GM23338 (cell line): ENCODE measurements at regions not wholly inside any gene's neighbourhood (a gene's known extent, or its start where the extent isn't known, plus 50 kb on each side); places are given as distances from the start of the nearest gene placed in this dataset.

Source experiments
- ATAC-seq: fragments of 200-7000 bp; cut with Tn5 transposase; 3 replicates; pipeline ENCODE4 v1.9.1; 2020
- DNase-seq: peaks from one replicate; pipeline ENCODE4 v3.0.0-alpha.2; 2015; ENCODE audit warnings: low spot score
- H2AFZ ChIP-seq: fragments of 200-600 bp; sonication (generic); 2 replicates; pipeline ENCODE4 v1.8.0; 2016; ENCODE audit warnings: antibody characterized with exemption, mild to moderate bottlenecking, moderate library complexity
- H3F3A ChIP-seq: fragments of 200-600 bp; sonication (generic); replicated peaks from 2 replicates; pipeline ENCODE4 v1.8.0; 2017; ENCODE audit warnings: antibody characterized with exemption, mixed run types, low read depth
- H3K27ac ChIP-seq: fragments of 200-600 bp; sonication (generic); 2 replicates; pipeline ENCODE4 v1.6.1; 2016; ENCODE audit warnings: low read depth
- H3K27me3 ChIP-seq: fragments of 200-600 bp; sonication (generic); 2 replicates; pipeline ENCODE4 v1.8.0; 2016; ENCODE audit warnings: mild to moderate bottlenecking, mixed run types, moderate library complexity; ENCODE audit not compliant: insufficient read depth
- H3K36me3 ChIP-seq: fragments of 200-600 bp; sonication (generic); 2 replicates; pipeline ENCODE4 v1.8.0; 2016; ENCODE audit warnings: mild to moderate bottlenecking; ENCODE audit not compliant: insufficient read depth
- H3K4me1 ChIP-seq: fragments of 200-600 bp; sonication (generic); 2 replicates; pipeline ENCODE4 v1.8.0; 2016; ENCODE audit warnings: mild to moderate bottlenecking, moderate library complexity; ENCODE audit not compliant: insufficient read depth
- H3K4me2 ChIP-seq: fragments of 200-600 bp; sonication (generic); 2 replicates; pipeline ENCODE4 v1.7.1; 2017; ENCODE audit warnings: mixed run types
- H3K4me3 ChIP-seq: fragments of 200-600 bp; sonication (generic); 2 replicates; pipeline ENCODE4 v1.6.1; 2016; ENCODE audit warnings: mixed run types
- H3K79me2 ChIP-seq: fragments of 200-600 bp; sonication (generic); replicated peaks from 2 replicates; pipeline ENCODE4 v1.8.0; 2017; ENCODE audit warnings: mild to moderate bottlenecking; ENCODE audit not compliant: insufficient read depth
- H3K9me2 ChIP-seq: fragments of 200-600 bp; sonication (generic); 2 replicates; pipeline ENCODE4 v1.8.0; 2017; ENCODE audit not compliant: insufficient read depth
- H4K20me1 ChIP-seq: fragments of 200-600 bp; sonication (generic); replicated peaks from 2 replicates; pipeline ENCODE4 v1.8.0; 2017; ENCODE audit warnings: mild to moderate bottlenecking; ENCODE audit not compliant: insufficient read depth
- H3K27ac Mint-ChIP-seq: 2 replicates; pipeline ENCODE4 v1.8.0; 2020; ENCODE audit warnings: inconsistent platforms, mild to moderate bottlenecking, moderate library complexity, mixed read lengths
- H3K27me3 Mint-ChIP-seq: 3 replicates; pipeline ENCODE4 v1.8.0; 2022; ENCODE audit warnings: low read depth, mild to moderate bottlenecking, moderate library complexity, mixed read lengths, inconsistent platforms; ENCODE audit not compliant: insufficient read depth, poor library complexity
- H3K36me3 Mint-ChIP-seq: 3 replicates; pipeline ENCODE4 v1.8.0; 2021; ENCODE audit warnings: low read depth, mild to moderate bottlenecking, inconsistent platforms, moderate library complexity, mixed read lengths
- H3K4me1 Mint-ChIP-seq: 3 replicates; pipeline ENCODE4 v1.8.0; 2020; ENCODE audit warnings: mild to moderate bottlenecking, inconsistent platforms, mixed read lengths
- H3K4me3 Mint-ChIP-seq: 3 replicates; pipeline ENCODE4 v1.8.0; 2021; ENCODE audit warnings: moderate library complexity, mild to moderate bottlenecking, inconsistent platforms, mixed read lengths
- H3K9me3 Mint-ChIP-seq: 3 replicates; pipeline ENCODE4 v1.8.0; 2020; ENCODE audit warnings: moderate library complexity, mild to moderate bottlenecking, inconsistent platforms, mixed read lengths
- CREB1 ChIP-seq: fragments of 250-450 bp; sonication (Bioruptor Pico); IDR thresholded peaks from 2 replicates; pipeline ENCODE4 v1.5.0; 2020; ENCODE audit warnings: low read depth, mild to moderate bottlenecking, moderate library complexity
- EZH2 ChIP-seq: fragments of 200-600 bp; sonication (generic); IDR thresholded peaks from one replicate; pipeline ENCODE4 v1.8.0; 2017; ENCODE audit warnings: antibody characterized with exemption, mild to moderate bottlenecking, low read depth; ENCODE audit not compliant: unreplicated experiment
- EZH2phosphoT487 ChIP-seq: fragments of 200-600 bp; sonication (generic); IDR thresholded peaks from one replicate; pipeline ENCODE4 v1.8.1; 2018; ENCODE audit warnings: antibody characterized with exemption; ENCODE audit not compliant: unreplicated experiment
- JUNB ChIP-seq: IDR thresholded peaks from one replicate; pipeline ENCODE4 v1.6.1; 2016; ENCODE audit warnings: antibody characterized with exemption; ENCODE audit not compliant: unreplicated experiment
- NANOG ChIP-seq: IDR thresholded peaks from 2 replicates; pipeline ENCODE4 v1.6.1; 2016; ENCODE audit warnings: antibody characterized with exemption, borderline replicate concordance
- POLR2AphosphoS5 ChIP-seq: IDR thresholded peaks from 2 replicates; pipeline ENCODE4 v1.6.1; 2016; ENCODE audit warnings: antibody characterized with exemption, low read depth
- TF ChIP-seq, protein P1 (sequence below): IDR thresholded peaks from one replicate; pipeline ENCODE4 v1.6.1; 2018; ENCODE audit warnings: antibody characterized with exemption; ENCODE audit not compliant: unreplicated experiment

DNA sequence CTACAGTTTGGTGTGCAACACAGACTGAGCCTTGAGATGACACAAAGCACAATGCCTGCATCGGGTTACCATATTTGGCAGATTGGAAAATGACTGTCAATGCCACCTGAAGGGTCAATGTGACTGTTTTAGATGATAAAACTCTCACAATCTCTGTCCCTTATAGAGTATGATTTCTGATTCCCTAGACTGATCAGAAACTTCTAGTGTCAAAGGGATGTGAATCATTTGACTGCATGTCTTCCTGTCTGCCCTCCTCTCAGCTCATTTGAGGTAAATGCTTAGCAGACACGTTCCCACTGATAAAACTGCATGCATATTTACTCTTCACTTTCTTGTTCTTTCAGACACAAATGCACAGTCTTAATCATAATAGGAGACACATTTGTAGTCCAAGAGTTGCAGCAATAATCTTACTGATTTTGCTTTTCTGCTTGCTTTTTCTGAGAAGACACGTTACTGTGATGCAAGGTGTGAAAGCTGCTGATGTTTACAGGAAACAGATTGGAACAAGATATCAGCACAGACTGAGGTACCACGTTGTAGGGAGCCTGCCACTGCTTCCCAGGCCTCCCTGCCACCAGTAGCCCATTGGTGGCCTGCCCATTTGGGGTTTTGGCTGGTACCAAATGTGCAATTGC lies 77.8 kb downstream of the GCNT4 start:
- Histone ChIP-seq H3K27ac (no peak overlapping the region), H3K4me3 (no peak overlapping the region), H3K4me1 (peaks cover 7% of the 10 kb centered on the region), H3K4me2 (no peak overlapping the region), H4K20me1 (no peaks in the 10 kb centered on the region), H3K36me3 (no peaks in the 10 kb centered on the region; the same call in 1 of the 2 replicates), H2AFZ (peak overlapping the region; percentile 40; the same call in 1 of the 2 replicates), H3K9me2 (no peaks in the 10 kb centered on the region), H3K27me3 (no peaks in the 10 kb centered on the region), H3K79me2 (no peaks in the 10 kb centered on the region), H3F3A (no peaks in the 10 kb centered on the region)
- Mint-ChIP-seq H3K27ac (no peak overlapping the region), H3K9me3 (peaks cover 7% of the 10 kb centered on the region), H3K36me3 (no peaks in the 10 kb centered on the region), H3K27me3 (peaks cover 3% of the 10 kb centered on the region), H3K4me1 (peaks cover 17% of the 10 kb centered on the region), H3K4me3 (no peak overlapping the region)
- no peak for ATAC-seq
- TF ChIP-seq CREB1 (CRISPR knock-in tag) = no peak
- no peak for DNase-seq

DNA sequence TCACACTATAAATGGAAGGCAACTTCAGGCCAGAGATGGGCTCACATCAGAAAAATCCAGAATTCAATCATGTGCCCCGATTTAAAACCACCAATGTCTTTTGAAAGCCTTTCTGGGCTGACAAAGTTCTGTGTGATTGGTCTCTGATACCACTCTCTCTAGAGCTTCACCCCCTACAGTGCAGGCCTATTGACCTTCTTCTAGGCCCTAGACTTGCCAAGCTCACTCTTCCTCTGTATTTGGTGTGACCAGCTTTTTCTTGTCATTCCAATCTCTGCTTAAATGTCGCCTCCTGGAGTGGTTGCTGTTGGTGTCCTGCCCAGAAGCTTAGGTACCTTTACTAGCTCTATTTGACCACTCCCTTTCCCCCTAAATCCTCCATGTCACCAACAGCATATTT lies 78.7 kb downstream of the GCNT4 start:
- Mint-ChIP-seq H3K36me3 (no peaks in the 10 kb centered on the region), H3K9me3 (peaks cover 7% of the 10 kb centered on the region), H3K27ac (no peak overlapping the region), H3K27me3 (peaks cover 2% of the 10 kb centered on the region), H3K4me1 (peaks cover 15% of the 10 kb centered on the region), H3K4me3 (no peak overlapping the region)
- ATAC-seq (peak; percentile 49), DNase-seq (peak; percentile 11)
- no peaks in the 10 kb centered on the region for H3K27me3 ChIP-seq
- H3K79me2 ChIP-seq = no peaks in the 10 kb centered on the region
- TF ChIP-seq POLR2AphosphoS5 (no peak), NANOG (no peak), EZH2phosphoT487 (no peak), EZH2 (no peak)
- no peak overlapping the region for H3K27ac ChIP-seq
- H4K20me1 ChIP-seq = no peaks in the 10 kb centered on the region
- H3K9me2 ChIP-seq = no peaks in the 10 kb centered on the region
- no peaks in the 10 kb centered on the region; the same call in 1 of the 2 replicates for H3K36me3 ChIP-seq
- H3F3A ChIP-seq = no peaks in the 10 kb centered on the region
- no peak overlapping the region for H3K4me2 ChIP-seq
- H3K4me1 ChIP-seq = peaks cover 7% of the 10 kb centered on the region
- H2AFZ ChIP-seq = peak overlapping the region; percentile 54; the same call in 1 of the 2 replicates
- no peak overlapping the region for H3K4me3 ChIP-seq

DNA sequence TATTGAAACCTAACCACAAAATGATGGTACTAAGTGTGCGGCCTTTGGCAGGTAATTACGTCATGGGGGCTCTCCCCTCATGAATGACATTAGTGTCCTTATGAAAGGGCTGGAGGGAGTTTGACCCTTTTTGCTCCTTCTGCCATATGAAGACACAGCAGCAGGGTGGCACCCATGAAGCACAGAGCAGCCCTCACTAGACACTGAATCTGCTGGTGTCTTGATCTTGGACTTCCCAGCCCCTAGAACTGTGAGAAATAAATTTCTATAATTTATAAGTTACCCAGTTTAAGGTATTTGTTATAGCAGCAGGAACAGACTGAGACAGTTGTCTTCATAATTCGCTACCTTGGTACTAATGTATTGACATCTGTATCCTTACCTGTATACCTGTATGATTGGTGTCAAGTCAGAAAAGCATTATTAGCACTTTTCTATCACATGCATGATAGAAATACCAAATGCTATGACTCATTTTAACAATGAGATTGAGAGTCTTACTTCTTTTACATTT lies 80.4 kb downstream of the GCNT4 start:
- H3K9me3 Mint-ChIP-seq = peaks cover 7% of the 10 kb centered on the region
- ATAC-seq = no peak
- TF ChIP-seq, protein P1, sequence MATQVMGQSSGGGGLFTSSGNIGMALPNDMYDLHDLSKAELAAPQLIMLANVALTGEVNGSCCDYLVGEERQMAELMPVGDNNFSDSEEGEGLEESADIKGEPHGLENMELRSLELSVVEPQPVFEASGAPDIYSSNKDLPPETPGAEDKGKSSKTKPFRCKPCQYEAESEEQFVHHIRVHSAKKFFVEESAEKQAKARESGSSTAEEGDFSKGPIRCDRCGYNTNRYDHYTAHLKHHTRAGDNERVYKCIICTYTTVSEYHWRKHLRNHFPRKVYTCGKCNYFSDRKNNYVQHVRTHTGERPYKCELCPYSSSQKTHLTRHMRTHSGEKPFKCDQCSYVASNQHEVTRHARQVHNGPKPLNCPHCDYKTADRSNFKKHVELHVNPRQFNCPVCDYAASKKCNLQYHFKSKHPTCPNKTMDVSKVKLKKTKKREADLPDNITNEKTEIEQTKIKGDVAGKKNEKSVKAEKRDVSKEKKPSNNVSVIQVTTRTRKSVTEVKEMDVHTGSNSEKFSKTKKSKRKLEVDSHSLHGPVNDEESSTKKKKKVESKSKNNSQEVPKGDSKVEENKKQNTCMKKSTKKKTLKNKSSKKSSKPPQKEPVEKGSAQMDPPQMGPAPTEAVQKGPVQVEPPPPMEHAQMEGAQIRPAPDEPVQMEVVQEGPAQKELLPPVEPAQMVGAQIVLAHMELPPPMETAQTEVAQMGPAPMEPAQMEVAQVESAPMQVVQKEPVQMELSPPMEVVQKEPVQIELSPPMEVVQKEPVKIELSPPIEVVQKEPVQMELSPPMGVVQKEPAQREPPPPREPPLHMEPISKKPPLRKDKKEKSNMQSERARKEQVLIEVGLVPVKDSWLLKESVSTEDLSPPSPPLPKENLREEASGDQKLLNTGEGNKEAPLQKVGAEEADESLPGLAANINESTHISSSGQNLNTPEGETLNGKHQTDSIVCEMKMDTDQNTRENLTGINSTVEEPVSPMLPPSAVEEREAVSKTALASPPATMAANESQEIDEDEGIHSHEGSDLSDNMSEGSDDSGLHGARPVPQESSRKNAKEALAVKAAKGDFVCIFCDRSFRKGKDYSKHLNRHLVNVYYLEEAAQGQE = no peak
- no peak for TF ChIP-seq JUNB

More for the DNA sequence above, 80.4 kb downstream of the GCNT4 start:
- no peaks in the 10 kb centered on the region for H3K27me3 Mint-ChIP-seq
- H2AFZ ChIP-seq = no peak overlapping the region
- H3F3A ChIP-seq = no peaks in the 10 kb centered on the region
- no peaks in the 10 kb centered on the region for H3K36me3 Mint-ChIP-seq
- H3K27ac Mint-ChIP-seq = no peak overlapping the region
- H4K20me1 ChIP-seq = no peaks in the 10 kb centered on the region
- H3K9me2 ChIP-seq = no peaks in the 10 kb centered on the region
- no peak overlapping the region for H3K27ac ChIP-seq
- no peak overlapping the region for H3K4me3 Mint-ChIP-seq
- no peaks in the 10 kb centered on the region; the same call in 1 of the 2 replicates for H3K36me3 ChIP-seq
- DNase-seq = no peak
- peaks cover under 1% of the 10 kb centered on the region; the same call in 2 of the 3 replicates for H3K4me1 Mint-ChIP-seq
- no peak overlapping the region for H3K4me2 ChIP-seq
- 0 out of 2 replicates have a peak, but pooled peaks cover under 1% of the 10 kb centered on the region for H3K4me1 ChIP-seq
- H3K27me3 ChIP-seq = no peaks in the 10 kb centered on the region
- H3K4me3 ChIP-seq = no peak overlapping the region
- H3K79me2 ChIP-seq = no peaks in the 10 kb centered on the region
